Muscle layer of duodenum (tissue), 2 donors: ENCODE measurements at regions not wholly inside any gene's neighbourhood (a gene's known extent, or its start where the extent isn't known, plus 50 kb on each side); places are given as distances from the start of the nearest gene placed in this dataset.

Experiments used
- H3K27ac ChIP-seq: one replicate; pipeline ENCODE4 v1.7.0; 2013; ENCODE audit warnings: mild to moderate bottlenecking, low read length
- H3K27me3 ChIP-seq: one replicate; pipeline ENCODE4 v1.7.0; 2013; ENCODE audit warnings: low read depth, mild to moderate bottlenecking, control low read depth, low read length
- H3K36me3 ChIP-seq, 2 donors: one replicate each; pipeline ENCODE4 v1.7.0; 2013; ENCODE audit warnings: low read length in 2 of 2, control low read depth in 1 of 2, mild to moderate bottlenecking in 1 of 2; ENCODE audit not compliant: insufficient read depth in 2 of 2, control insufficient read depth in 1 of 2
- H3K4me1 ChIP-seq, 2 donors: one replicate each; pipeline ENCODE4 v1.7.0; 2013; ENCODE audit warnings: low read length in 2 of 2, mild to moderate bottlenecking in 2 of 2, control low read depth in 1 of 2, moderate library complexity in 1 of 2; ENCODE audit not compliant: insufficient read depth in 2 of 2, control insufficient read depth in 1 of 2
- H3K4me3 ChIP-seq, 2 donors: one replicate each; pipeline ENCODE4 v1.7.0; 2013; ENCODE audit warnings: low read length in 2 of 2, low read depth in 1 of 2, mild to moderate bottlenecking in 1 of 2
- H3K9me3 ChIP-seq, 2 donors: one replicate each; pipeline ENCODE4 v1.7.0; 2013; ENCODE audit warnings: low read length in 2 of 2, control low read depth in 1 of 2, mild to moderate bottlenecking in 1 of 2; ENCODE audit not compliant: control insufficient read depth in 1 of 2
- donor health status: healthy.

DNA sequence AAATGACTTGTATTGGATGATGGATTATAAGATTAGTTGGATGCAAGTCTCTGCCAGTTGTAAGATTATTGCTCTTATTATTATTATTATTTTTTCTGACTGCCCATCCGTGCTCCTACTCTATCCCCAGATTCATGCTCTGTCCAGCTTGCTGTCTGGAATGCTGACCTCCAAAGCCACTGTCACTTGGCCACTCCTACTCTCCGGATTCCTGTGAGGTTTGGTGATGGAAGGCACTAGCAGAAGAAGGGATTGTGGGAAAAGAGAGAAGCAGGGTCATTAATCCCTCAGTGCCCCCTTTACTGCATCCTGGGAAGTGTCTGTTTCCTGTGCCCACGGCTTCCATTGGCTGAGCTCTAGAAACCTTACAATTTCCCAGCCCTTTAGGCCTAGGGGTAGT lies 76.3 kb upstream of the IL12B start:
- no peaks in the 10 kb centered on the region for H3K9me3 ChIP-seq
- no peak overlapping the region for H3K27ac ChIP-seq
- H3K27me3 ChIP-seq, result no peaks in the 10 kb centered on the region
- no peak overlapping the region for H3K4me3 ChIP-seq
- H3K36me3 ChIP-seq, result no peaks in the 10 kb centered on the region
- no peaks in the 10 kb centered on the region for H3K4me1 ChIP-seq

DNA sequence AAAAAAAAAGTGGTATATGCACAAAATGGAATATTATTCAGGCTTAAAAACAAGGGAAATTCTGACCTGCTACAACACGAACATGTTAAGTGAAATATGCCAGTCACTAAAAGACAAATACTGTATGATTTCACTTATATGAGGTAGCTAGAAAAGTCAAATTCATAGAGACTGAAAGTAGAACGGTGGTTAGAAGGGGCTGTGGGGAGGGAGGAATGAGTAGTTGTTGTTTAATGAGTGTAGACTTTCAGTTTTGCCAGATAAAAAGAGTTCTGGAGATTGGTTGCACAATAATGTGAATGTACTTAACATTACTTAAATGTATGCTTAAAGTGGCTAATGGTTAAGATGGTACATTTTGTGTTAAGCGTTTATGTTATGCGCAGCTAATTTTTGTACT lies 79.5 kb upstream of the IL12B start:
- no peaks in the 10 kb centered on the region for H3K36me3 ChIP-seq
- no peaks in the 10 kb centered on the region for H3K27me3 ChIP-seq
- peaks cover 0 to 2% of the 10 kb centered on the region in 2 donors for H3K4me1 ChIP-seq
- no peak overlapping the region for H3K27ac ChIP-seq
- no peaks in the 10 kb centered on the region for H3K9me3 ChIP-seq
- no peak overlapping the region for H3K4me3 ChIP-seq

DNA sequence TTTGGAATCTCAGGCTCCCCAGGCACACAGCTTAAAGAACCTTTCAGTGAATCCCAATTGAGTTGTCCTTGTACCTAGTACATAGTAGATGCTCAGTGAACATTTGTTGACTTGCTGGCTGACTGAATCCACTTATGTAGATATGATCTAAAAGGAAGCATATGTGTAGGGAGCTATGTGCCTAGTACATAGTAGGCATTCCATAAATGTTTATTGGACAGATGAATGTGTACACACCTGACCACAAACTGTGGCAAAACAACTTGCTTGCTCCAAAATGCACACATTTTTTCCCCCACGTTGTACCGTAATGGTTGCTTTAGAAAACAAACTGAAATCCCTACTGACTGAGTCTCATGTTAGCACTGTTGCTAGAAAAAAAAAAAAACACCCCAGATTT lies 80.2 kb upstream of the IL12B start:
- H3K4me3 ChIP-seq, result no peak overlapping the region
- no peaks in the 10 kb centered on the region for H3K36me3 ChIP-seq
- H3K27ac ChIP-seq, result no peak overlapping the region
- no peaks in the 10 kb centered on the region for H3K27me3 ChIP-seq
- no peaks in the 10 kb centered on the region for H3K9me3 ChIP-seq
- peaks cover 0 to 6% of the 10 kb centered on the region in 2 donors for H3K4me1 ChIP-seq

DNA sequence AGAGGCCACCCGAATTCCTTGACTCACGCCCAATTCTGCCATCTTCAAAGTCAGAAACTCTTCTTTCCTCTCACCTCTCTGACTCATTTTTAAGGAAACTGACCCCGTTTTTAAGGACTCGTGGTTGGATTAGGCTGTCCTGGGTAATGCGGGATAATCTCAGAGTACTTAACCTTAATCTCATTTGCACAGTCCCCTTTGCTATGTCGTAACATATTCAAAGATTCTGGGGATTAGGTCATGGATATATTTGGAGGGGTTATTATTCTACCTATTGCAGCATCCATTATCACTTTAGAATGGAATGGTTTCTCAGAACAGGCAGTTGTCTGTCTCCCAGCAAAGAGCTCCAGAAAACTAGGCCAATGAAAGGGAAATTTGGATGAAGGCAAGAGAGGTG lies 80.8 kb upstream of the IL12B start:
- H3K4me3 ChIP-seq, result no peak overlapping the region
- no peaks in the 10 kb centered on the region for H3K9me3 ChIP-seq
- no peaks in the 10 kb centered on the region for H3K36me3 ChIP-seq
- peaks cover 0 to 8% of the 10 kb centered on the region in 2 donors for H3K4me1 ChIP-seq
- H3K27ac ChIP-seq, result no peak overlapping the region
- H3K27me3 ChIP-seq, result no peaks in the 10 kb centered on the region

DNA sequence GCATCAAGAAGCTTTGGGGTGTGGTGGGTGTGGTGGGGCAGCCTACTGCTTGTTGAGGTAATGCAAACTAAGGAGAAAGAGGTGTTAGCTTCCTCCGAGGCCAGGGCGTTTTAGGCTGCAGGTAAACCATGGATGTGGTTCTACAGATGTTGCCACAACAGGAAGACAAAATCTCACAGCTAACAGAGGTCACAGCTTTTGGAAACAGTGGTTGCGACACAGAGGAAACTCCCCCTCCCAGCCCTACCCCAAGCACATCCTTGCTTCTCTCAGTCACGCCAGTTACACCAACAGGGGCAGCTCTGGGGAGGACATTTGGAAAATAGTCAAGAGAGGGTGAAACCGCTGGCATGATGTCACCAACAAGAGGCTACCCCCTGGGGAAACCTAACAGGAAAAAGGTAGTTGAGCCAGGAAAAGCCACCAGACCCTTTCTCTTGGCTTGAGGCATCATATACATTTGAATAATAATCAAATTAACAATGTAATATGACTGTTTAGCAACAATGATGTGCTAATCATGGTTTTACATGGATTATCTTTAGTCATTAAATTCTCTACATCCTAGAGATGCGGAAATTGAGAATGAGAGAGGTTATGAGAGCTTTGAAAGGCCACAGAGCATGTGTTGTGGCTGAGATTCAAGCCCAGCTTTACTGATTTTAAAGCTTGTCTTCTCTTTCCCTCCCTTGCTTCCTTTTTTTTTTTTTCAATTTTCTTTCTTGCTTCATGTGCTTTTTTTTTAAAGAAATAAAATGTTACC lies 82.2 kb upstream of the IL12B start:
- H3K4me1 ChIP-seq, result peaks cover 0 to 8% of the 10 kb centered on the region in 2 donors
- no peak overlapping the region for H3K4me3 ChIP-seq
- no peak overlapping the region for H3K27ac ChIP-seq
- H3K9me3 ChIP-seq, result no peaks in the 10 kb centered on the region
- no peaks in the 10 kb centered on the region for H3K36me3 ChIP-seq
- no peaks in the 10 kb centered on the region for H3K27me3 ChIP-seq

DNA sequence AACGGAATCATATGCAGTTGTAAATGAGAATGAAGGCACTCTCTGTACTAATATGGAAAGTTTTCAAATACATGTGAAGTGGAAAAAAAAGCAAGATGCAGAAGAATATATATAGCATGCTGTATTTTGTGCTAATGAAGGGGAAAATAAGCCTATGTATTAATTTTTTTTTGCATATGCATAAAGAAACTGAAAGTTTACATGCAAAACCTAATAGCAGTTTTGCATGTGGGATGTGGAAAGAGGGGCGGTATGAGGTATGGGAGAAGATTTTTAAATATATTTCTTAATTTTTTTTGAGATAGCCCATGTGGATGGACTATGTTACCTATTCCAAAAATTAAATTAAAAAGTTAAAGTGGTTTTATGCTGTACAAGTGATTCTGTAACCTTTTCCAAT lies 83.7 kb upstream of the IL12B start:
- H3K9me3 ChIP-seq, result no peaks in the 10 kb centered on the region
- H3K27me3 ChIP-seq, result no peaks in the 10 kb centered on the region
- peaks cover 0 to 8% of the 10 kb centered on the region in 2 donors for H3K4me1 ChIP-seq
- H3K36me3 ChIP-seq, result no peaks in the 10 kb centered on the region
- H3K27ac ChIP-seq, result no peak overlapping the region
- H3K4me3 ChIP-seq, result no peak overlapping the region

DNA sequence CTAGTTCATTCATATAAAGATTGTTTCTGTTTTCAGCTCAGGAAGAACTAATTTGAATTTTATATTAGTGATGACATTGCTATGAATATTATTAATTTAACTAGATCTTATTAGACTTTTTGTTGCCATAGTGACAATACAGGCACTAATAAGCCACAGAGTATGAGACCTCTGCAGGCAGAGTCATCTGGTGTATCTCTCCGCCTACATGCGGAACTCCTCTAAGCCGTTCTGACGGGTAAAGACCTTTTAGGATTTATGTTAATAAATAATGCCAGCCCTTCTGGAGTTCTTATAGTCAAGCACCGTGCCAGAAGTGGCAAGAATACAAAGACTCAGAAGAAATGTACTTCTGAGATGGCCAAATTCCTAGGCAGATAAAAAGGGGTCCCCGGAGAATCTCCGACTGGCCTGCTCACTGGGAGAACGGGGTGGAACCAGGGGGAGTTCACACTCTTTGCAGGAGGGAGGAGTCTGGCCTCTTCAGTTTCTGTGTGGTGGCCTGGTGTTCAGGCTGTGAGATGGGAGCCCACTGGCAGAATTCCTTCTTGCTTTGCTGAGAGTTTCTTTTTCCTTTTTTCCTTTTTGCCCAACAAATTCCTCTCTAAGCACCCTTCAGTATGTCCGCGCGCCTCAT lies 85.1 kb upstream of the IL12B start:
- Histone ChIP-seq H3K27ac (no peak overlapping the region), H3K4me3 (no peak overlapping the region), H3K27me3 (no peaks in the 10 kb centered on the region)

DNA sequence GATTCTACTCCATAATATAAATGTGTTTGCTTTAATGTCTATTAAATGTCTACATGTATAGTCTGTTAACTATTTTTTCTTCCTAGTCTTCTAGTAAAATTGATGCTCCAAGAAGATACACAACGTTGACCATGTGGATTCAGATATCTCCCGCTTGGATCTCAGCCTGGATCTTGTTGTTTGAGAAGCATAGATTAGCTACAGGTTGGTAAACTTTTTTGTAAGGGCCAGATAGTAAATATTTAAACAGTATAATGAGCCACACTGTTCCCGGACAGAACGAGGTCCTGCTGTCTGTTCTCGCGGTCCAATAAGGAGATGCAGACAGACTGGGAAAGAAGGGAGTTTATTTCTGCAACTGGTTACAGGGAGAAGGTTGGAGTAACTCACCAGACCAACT lies 86.2 kb upstream of the IL12B start:
- H3K9me3 ChIP-seq, result no peaks in the 10 kb centered on the region
- no peaks in the 10 kb centered on the region for H3K36me3 ChIP-seq
- no peaks in the 10 kb centered on the region for H3K27me3 ChIP-seq
- peaks cover 0 to 8% of the 10 kb centered on the region in 2 donors for H3K4me1 ChIP-seq
- no peak overlapping the region for H3K4me3 ChIP-seq
- H3K27ac ChIP-seq, result no peak overlapping the region

More for the DNA sequence above, 85.1 kb upstream of the IL12B start:
- no peaks in the 10 kb centered on the region for H3K36me3 ChIP-seq
- H3K4me1 ChIP-seq, result peaks cover 0 to 8% of the 10 kb centered on the region in 2 donors
- no peaks in the 10 kb centered on the region for H3K9me3 ChIP-seq

DNA sequence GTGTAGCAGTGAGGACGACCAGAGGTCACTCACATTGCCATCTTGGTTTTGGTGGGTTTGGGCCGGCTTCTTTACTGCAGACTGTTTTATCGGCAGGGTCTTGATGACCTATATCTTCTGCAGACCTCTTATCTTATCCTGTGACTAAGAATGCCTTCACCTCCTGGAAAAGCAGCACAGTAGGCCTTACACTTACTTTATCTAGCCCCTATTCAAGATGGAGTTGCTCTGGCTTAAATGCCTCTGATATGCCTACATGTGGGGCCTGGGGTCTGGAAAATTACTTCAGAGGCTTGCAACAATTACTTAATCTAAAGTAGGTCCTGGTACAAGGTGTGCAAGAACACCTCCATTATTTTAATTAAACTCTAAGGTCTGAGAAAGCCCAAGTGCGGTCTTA lies 86.9 kb upstream of the IL12B start:
- Histone ChIP-seq H3K4me1 (peaks cover 0 to 8% of the 10 kb centered on the region in 2 donors), H3K4me3 (no peak overlapping the region), H3K27ac (no peak overlapping the region), H3K9me3 (no peaks in the 10 kb centered on the region), H3K27me3 (no peaks in the 10 kb centered on the region), H3K36me3 (no peaks in the 10 kb centered on the region)

DNA sequence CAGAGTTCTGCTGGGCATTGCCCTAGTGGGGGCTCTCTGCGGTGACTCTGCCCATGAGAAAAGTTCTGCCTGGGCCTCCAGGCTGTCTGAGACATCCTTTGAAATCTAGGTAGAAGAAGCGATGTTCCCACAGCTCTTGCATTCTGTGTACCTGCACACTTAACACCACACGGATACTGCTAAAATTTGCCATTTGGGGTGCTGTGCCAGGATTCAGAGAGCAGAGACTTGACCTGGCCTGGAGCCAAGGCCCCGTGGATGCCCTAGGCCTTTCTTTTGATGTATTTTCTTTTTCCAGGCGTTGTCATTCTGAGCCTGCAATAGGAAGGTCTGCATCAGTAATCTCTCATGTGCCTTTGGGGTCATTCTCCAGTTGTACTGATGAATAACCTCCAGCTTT lies 89.3 kb upstream of the IL12B start:
- no peaks in the 10 kb centered on the region for H3K27me3 ChIP-seq
- H3K36me3 ChIP-seq, result no peaks in the 10 kb centered on the region
- peaks cover 0 to 8% of the 10 kb centered on the region in 2 donors for H3K4me1 ChIP-seq
- H3K27ac ChIP-seq, result no peak overlapping the region
- no peaks in the 10 kb centered on the region for H3K9me3 ChIP-seq
- H3K4me3 ChIP-seq, result no peak overlapping the region

DNA sequence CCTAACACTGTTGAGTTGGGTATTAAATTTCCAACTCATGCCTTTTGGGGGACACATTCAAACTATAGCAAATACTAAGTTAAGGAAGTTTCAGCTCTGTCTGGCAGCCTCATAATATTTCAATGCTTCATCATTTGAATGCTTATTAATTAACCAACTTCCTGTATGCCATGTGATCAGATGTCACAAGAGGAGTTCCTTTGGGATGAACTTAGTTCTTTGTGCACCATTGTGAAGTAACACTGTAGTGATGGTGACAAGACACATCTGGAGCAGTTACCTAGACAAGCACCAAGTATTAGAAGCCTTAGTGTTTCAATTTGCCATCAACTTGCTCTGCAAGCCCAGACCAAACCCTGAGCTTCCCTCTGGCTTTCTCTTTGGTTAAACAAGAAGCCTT lies 90.7 kb upstream of the IL12B start:
- no peaks in the 10 kb centered on the region for H3K4me1 ChIP-seq

DNA sequence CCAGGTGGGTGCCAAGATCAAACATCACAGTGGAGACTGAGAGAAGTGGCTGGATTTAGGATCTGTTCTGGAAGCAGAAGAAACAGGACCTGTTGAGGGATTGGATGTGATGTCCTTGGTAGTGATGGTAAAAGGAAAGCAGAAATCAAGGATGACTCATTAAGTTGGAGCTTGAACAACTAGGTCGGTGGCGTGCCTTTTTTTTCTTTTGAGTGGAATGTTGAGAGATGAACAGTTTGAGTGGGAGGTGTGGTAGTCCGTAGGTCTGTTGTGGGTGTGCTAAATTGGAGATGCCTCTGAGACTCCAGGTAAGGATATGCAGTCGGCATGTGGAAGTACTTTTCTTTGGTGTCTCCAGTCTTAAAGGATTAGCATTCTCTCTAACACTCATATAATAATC lies 92.1 kb upstream of the IL12B start:
- no peaks in the 10 kb centered on the region for H3K4me1 ChIP-seq
- no peaks in the 10 kb centered on the region for H3K27me3 ChIP-seq
- no peak overlapping the region for H3K27ac ChIP-seq

More for the DNA sequence above, 90.7 kb upstream of the IL12B start:
- no peak overlapping the region for H3K27ac ChIP-seq
- no peak overlapping the region for H3K4me3 ChIP-seq
- no peaks in the 10 kb centered on the region for H3K27me3 ChIP-seq
- H3K36me3 ChIP-seq, result no peaks in the 10 kb centered on the region
- no peaks in the 10 kb centered on the region for H3K9me3 ChIP-seq

More for the DNA sequence above, 92.1 kb upstream of the IL12B start:
- H3K9me3 ChIP-seq, result no peaks in the 10 kb centered on the region
- no peak overlapping the region for H3K4me3 ChIP-seq
- H3K36me3 ChIP-seq, result no peaks in the 10 kb centered on the region
